LNCAP (cell line): ENCODE measurements at regions not wholly inside any gene's neighbourhood (a gene's known extent, or its start where the extent isn't known, plus 50 kb on each side); places are given as distances from the start of the nearest gene placed in this dataset.

Experiments
- CTCF ChIP-seq: fragments of 450-650 bp; IDR thresholded peaks from 2 replicates; pipeline ENCODE4 v1.5.1; 2017; ENCODE audit warnings: mild to moderate bottlenecking

GRCh38 chr10:58140691-58141347 lies 126.9 kb downstream of the IPMK start:
- no peak for TF ChIP-seq CTCF

DNA sequence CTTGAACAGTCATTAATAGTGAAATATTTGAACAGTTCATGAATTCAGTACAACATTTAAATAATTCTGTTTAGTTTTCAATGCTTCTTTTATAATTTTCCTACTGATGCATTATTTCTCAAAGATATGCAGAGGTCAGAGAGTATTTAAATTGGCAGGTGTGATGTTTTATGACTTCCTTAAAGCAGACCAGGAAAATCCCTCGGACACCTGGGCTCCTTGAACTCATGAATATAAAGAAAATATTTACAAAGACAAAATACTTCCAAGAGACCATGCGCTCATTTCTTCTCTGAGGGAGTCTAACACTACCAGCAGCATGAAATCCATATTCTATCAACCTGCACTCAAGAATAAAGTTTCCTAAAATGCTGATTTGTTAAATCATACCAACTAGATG lies 127.6 kb downstream of the IPMK start:
- no peak for TF ChIP-seq CTCF

- TF ChIP-seq CTCF, result no peak
These were observed 129.9 kb downstream of the IPMK start for GRCh38 chr10:58137813-58138212.

DNA sequence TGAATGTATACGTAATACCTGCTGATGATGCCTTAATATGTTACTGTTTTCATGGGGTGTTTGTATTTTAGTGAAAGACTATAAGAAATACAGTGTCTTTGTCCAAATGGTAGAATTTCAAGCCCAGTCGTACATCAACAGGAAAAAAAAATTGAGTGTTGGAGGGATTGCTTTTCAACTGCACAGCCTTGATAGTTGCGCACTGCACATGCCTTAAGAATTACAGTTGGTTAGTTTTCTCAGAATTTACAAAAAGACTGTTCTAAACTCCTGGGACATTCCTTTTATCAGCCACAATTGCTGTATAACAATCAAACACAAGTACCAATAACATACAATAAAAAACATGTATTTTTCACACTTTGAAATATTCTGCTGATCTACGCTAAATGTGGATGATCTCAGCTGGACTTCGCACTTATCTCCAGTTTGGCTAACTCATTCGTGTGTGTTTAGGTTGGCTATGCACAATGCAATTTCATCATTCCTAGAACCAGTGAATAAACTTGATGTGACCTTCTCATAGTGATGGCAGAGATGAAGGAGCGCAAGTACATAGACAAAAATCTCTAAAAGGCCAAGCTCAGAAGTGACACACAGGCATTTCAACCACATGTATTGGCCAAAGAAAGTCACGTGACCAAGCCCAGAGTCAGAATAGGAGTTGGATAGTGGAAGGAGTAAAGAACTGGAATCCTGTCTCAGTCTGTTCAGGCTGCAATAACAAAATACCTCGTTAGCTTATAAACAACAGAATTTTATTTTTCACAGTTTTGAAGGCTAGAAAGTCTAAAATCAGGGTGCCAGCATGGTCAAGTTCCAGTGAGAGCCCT lies 152.3 kb downstream of the IPMK start:
- no peak for TF ChIP-seq CTCF

DNA sequence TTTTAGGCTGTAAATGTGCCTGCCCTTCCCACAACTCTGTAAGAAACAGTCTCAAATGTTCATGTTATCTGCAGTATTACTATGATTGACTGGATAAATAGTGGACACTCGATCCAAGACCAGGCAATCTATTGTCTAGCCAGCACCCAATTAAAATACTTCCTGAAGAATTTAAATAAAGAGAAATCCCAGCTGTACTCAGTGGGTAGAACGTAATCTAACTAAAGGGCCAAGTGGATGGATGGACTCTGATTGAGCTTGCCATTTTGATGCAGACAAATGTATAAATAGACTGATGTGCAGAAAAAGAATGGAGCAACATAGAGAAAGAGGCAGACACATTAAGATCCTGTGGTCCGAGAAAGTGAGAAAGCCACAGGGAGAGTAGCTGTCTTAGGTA lies 158.0 kb downstream of the IPMK start:
- no peak for TF ChIP-seq CTCF

GRCh38 chr10:58107506-58107905 lies 160.2 kb downstream of the IPMK start:
- TF ChIP-seq CTCF, result no peak

DNA sequence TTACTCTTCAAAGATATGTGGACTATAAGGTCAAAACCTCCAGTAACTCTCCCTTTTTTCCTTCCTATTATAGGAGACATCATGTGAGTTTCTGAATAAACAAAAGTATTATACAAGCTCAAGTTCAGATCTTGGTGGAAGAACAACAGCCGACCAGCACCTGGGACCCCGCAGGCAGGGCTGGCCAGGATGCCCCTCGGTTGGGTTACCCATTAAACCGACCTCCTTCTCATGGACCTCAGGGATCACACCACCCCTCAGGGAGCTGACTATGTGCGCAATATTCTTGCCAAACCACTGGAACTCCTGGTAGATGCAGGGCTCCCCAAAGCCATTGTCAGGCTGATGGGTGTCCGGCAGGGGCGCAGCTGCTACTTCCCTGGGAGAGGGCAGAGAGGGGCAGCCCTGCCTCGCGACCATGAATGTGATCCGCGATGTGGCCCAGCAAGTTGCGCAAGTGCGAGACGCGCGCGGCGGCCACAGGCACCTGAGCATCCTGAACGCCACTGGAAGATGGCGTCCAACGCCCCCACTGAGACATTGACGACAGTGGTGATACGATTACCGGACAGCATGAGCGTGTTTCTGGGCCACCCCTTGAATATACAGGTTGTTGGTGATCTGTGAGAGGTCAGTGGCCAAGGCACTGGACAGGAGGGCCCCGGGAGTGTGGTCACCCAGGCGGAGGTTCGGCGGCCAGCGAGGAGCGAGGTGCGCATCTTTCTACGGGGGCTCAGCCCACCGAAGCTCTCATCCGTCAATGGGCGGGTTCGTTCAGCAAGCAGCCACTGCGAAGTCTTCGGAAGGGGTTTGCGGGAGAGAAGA lies 161.3 kb downstream of the IPMK start:
- no peak for TF ChIP-seq CTCF
